Dermis microvascular lymphatic vessel endothelial cell (primary cell): ENCODE measurements at regions not wholly inside any gene's neighbourhood (a gene's known extent, or its start where the extent isn't known, plus 50 kb on each side); places are given as distances from the start of the nearest gene placed in this dataset.

Experiments used
- DNase-seq, 2 donors: peaks; one replicate each; pipeline versions ENCODE4 v3.0.0 to v3.0.0-alpha.2; 2010; ENCODE audit warnings: low read depth in 2 of 2

DNA sequence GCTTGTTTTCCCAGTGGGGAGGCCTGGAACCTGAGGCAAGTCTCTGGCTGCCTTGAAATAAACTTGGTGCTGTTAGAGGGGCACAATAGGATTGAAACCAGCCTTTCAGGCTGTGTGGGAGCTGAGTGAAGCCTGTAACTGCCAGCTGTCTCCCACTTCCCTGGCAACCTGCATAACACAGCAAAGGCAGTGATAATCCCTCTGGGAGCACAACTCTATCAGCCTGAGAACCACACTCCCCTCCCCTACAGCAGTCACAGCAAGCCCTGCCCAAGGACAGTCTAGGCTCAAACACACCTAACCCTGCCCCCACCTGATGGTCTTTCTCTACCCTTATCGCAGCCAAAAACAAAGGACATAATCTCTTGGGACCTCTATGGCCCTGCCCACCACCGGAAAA is 683.8 kb upstream of the ATXN8OS start:
- no peak for DNase-seq

DNA sequence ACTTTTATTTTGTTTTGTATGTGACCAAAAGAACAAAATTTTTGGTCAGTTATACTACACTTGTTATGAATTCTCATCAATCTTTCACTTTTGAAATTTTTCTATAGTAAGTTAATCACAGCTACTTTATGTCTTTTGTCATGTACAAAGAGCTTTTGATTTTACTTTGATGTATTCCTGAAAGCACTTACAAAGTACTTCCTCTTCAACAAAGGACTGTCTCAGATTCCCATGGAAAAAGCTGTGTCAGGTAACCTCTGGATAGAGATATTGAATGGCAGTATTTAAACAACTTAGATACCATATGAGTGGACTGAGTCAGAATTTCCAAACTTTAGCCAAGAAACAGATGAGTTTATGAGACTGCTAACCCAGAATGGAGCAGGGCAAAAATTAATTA is 689.3 kb upstream of the ATXN8OS start:
- DNase-seq = no peak

DNA sequence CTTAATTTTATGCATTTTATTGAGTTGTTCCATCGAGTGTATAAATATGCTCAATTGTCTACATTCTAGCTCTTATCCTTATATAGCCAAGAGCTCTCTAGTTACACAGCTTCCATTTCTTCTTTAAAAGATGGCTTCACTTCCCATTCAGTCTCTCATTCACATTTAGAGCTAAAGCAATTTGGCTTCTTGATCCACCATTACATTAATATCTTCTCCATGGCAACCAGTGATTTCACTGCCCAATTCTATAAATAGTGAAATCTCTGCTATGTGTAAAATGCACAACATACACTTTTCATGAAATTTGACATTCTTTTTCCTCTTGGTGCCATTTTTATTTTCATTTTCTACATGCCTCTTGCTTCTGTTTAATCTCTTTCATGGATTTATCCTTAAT is 696.9 kb upstream of the ATXN8OS start:
- DNase-seq = no peak

DNA sequence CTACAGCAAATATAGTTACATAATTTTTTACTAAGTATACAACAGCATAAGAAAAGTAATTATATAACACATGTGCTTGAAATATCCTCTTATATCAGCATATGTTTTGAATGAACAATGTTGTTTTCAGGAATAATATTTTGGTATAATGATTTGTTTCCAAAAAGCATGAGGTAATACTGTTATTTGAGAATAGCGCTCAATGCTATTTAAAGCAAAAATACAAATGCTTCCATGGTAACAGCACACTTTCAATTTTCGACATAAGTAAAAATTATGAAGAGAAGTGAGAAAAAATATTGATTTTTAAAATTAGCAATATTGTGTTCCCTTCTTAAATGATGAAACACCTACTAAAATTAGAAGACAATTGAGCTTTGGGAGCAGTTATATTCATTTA is 715.9 kb upstream of the ATXN8OS start:
- no peak for DNase-seq

DNA sequence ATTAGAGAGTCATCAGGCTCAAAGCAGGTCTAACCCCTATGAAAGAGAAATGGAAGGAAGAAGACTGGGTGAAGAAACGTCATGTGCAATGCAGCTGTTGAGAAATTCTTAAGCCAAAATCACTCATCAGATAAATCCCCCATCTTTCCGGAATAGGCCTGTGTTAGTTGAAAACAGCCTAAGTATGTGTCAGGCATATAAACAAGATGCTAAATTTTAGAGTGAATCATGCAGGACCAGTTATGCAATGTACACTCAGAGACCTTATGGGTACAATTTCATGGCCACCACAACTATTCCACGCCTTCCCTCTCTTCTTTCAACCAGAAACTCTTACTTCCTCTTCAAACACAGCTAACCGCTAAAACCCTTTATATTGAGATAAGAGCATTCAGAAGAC is 717.7 kb upstream of the ATXN8OS start:
- no peak for DNase-seq

DNA sequence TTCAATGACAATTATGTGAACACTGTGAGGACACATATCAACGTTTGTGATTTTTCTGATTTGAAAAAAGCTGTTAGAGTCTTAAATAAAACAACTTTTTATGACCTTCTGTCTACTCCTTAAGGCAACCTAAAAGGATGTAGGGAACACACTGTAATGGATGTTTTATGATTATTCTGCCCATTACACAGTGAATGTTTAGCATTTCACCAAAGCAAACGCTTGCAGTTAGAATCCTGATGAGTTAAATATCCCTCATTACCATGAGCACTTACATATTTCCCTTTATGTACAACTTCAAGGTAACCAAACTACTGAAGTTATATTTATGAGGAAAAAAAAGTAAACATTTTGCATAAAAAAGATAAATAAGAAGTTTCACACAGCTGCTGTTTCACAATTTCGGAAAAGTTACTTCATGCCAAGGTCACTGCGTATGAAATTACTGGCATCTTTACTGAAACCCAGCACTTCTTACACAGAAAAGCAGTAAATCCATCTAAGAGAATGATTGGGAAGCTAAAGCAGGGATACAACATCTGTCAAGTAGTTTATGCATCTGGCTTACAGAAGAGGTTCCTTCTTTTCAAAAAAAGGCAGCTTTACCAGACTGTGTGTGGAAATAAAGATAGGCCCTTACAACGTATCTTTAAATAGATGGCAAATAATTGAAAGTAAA is 733.7 kb upstream of the ATXN8OS start:
- no peak for DNase-seq

DNA sequence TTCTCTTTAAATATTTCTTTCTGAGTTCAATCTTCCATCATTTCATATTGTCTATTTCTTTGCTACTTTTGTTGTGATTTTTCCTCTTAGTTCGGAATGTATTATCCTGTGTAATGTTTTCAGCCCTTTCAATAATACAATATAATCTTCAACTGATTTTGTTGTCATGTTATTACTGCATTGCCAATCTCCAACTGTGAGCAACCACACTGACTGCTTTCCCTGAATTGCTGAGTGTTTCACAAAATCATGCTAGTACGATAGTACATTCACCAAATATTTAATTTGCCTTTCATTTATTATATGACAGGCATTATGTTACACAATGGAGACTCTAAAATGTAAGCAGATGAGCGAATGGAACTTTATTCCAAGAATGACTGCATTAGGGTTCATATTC is 744.3 kb upstream of the ATXN8OS start:
- no peak for DNase-seq

DNA sequence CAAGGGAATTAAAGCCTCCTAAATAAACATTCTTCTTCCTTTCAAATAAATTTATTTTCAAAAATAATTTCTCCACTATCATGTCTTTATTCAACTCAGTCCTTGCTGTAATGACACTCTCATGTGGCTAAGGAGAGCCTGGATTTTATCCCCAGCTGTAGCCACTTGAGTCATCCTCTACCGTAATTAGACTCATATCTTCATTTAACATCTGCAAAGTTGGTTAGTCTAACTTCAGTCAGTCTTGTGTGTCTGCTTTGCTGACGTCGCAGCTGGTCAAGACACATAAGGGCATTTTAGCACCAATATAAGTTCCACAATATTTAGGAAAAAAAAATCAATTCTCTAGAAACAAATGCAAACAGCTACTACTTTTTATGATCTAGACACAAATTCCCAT is 776.4 kb upstream of the ATXN8OS start:
- DNase-seq = no peak

DNA sequence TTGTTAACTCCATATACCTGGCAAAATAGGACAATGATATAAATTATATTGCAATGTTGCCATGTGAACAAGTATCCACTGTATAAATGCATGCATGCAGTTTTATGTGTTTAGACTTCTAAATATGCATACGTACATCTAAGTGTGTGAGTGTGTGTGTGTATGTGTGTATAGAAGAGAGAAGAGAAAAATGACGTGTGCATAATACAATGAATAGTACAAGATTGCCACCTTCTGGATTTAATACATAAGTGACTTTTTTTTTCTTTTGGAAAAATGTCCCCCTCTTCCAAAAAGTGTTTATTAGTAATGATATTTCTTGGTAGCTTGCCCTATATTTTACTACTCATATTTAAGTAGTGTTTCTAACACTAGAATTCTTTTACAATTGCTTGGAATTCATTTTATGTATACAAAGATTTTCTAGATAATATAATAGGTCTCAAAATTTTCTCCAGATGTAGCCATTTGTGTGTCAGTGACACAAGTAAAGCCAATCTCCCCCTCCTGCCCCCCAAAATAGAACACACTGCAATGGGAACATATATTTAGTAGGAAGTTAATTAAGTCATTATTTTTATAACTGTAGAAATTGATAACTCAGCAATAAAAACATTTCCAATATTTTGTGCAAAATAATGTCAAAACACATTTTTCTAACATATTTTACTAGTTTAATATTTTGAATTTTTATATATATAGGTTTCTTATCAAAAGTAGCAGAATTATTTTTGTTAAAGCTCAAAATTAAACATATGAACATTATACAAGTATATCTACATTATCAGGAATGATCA is 783.3 kb upstream of the ATXN8OS start:
- DNase-seq = peak in 1 of 2 donors; percentile 0

DNA sequence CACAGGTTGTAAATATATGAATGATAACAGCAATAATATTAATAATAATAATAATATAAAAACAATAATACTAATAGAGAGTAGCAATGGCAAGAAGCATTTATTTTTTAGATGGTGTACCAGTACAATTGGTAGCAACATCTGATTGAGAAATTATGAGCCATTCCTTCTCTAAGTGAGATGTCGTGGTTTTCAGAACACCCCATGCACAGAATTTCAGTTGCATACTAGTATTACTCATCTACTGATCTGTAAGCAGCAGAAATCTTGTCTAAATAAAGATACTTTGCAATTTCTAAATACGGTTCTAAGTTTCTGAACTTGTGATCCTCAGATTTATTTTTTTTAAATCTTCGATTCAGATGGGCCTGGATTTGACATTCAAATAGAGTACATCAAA is 788.0 kb upstream of the ATXN8OS start:
- DNase-seq = no peak

DNA sequence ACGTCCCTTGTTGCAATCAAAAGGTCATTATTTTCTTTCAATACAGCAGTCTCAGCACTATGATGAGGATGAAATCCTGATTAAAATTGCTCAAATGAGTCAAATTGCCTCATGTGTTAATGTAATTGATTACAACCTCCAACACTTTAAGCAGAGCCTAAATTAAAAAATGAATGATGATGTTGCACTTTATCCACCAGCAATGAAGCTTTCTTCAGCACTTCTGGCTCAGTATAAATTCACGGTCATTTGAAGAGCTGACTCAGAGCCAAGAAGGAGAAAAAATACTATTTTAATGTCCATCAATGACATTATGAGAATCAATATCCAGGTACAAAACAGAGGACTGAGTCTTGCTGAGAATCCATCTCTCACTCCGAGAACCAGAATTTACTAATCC is 792.6 kb upstream of the ATXN8OS start:
- no peak for DNase-seq

DNA sequence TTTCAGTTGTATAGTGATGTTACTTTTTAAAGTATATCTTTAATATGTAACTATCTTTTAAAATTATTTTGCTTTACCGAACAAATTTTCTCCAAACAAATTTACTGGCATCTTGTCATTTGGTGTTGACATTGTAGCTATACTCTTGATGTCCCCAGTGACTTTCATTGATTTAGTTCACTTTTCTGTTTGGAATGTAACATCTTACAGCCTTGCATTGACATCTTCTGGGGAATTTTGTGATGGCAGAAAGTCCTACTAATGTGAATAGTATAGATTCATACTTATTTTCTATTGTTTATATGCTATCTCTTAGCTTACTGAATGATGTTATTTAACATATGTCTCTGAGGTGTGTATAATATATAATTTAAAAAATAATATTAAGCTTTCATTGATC is 800.9 kb upstream of the ATXN8OS start:
- DNase-seq = no peak

DNA sequence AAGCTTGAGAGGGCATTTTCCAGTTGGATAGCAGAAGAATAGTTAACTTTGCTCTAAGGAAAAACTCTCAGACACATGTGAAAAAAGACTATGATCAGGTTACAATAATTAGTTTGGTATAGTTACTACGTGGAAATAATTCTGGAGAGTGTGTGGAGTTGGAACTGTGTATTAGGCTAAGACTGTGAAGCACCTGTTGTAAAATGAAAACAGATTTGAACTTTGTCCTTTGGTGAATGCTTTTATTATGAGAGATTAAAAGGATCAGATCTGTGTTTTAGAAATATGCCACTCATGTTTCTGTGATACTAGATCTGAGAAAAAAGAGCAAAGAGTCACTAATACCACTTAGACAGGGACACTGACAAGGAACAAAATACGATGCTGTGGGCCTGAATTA is 807.5 kb upstream of the ATXN8OS start:
- no peak for DNase-seq

DNA sequence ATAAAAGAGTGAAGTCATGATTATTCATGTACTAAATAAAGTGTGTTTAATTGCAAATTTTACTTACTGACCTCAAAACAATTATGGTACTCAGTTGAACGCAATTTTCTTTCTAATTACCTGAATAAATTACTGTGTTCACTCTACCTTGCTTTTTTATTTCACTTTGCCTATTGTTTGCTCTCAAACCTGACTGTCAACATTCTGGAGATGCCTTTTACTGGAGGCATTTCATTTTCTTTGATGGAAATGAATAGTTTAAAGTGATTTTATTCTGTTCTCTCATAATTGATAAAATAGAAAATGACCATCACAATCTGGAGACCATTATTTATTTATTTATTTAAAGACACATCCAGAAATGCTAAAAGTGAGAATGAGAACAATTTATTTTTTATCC is 811.5 kb upstream of the ATXN8OS start:
- DNase-seq = no peak

DNA sequence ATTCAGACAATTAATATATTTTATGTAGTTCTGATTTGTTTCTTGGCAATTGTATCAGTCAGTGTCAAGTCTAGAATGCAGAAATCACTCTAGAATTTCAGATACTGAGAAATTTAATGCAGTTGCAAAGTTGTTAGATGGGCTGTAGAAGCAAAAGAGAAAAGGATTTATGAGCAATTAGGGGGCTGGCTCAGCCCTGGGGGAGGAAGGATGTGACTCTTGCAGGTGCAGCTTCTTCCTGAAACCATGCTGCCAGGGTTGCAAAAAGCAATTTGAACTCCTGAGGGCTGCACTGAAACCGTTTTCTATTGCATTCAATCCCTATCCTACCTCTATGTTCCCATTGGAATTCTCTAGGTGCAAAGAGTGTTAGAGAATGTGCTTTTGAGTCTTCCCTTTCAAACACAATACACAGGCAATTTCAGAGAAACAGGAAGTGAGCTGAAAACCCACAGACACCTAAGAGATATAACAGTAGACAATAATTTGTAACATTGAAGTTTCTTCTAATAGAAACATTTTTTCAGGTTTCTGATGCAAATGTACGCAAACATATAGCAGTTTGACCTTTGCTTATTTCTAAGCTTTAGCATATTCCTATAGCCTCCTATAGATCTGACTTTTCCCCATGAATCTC is 814.7 kb upstream of the ATXN8OS start:
- no peak for DNase-seq

DNA sequence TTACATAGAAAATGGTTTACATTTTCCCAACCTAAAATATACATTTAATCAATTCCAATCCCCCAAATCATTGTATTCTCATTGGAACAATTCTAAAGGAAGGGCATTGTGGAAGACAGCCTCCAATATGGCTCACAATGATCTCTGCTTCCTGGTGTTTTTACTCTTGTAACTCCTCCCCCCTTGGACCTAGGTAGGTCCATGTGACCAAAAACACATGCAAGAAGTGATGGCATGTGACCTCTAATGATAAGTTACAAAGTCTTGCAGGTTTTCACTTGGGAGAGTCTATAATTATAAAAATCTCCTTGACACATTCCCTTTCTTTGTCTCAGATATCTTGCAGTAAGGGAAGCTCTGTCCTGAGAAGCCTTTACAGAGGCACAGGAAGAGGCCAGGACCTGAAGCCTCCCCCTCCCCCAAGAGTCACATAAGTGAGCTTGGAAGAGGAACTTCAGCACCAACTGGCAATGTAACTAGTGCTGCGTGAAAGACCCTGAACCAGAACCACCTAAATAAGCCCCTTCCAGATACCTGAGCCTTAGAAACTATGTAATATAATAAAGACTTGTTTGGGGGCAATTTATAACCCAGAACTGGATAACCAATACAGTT is 816.2 kb upstream of the ATXN8OS start:
- no peak for DNase-seq

DNA sequence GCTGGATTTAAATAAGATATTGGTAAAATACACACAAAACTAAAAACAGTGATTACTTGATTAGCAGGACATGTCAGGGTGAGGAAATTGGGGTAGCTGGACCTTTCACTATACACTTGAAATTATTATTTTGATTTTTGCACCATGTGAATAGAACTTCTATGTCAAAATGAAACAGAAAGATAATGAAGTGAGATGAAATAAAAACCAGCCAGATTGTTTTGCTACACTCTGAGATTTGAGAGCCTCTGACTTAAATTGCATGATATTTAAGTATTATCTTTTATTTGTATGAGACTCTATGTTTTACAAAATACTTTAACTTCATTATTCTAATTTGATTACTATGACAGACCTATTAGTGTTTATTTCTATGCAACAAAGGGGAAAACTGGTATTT is 819.6 kb upstream of the ATXN8OS start:
- DNase-seq = no peak

DNA sequence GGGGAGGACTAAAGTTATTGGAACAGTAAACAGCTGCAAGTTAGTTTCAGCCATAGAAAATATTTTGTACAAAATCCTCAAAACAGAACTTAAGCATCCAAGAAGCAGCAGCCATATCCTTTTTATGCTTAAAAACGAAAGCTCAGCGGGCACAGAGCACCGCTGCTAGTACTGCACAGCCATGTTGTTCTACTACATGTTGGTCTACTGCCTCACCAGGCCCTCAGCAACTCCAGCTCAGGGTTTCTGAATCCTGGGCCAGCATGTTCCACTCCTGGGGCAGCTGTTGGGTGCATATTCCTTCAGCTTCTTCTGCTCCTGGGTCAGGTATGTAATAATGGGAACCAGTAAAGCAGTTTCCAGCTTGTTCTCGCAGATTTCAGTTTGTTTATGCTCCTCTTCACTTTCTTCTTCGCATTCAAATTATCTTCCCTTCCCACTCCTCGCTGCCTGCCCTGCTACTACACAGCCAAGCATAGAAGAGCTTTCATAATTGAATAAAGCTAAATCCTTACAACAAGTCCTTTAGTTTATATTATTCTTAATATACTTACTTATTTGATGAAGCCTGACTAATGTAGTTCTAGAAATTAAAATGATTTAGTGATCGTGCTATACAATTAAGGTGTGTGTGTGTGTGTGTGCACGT is 820.5 kb upstream of the ATXN8OS start:
- no peak for DNase-seq

DNA sequence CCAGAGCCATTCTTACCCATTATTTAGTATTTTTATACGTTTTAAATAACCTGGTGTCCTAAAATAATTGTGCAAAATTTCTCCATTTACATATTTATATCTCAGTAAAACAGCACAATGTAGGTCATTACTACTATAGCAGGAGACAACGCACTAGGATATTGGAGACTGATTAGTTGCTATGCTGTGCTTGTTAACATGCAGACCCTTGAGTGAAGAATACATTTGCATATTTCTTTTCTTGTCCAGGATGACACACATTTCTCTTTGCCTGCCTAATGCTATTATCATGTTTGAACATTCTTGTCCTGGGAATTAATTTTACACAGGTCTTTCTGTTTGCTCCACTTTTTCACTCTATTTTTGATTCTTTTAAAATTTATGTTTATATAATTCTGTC is 823.8 kb upstream of the ATXN8OS start:
- DNase-seq = no peak

DNA sequence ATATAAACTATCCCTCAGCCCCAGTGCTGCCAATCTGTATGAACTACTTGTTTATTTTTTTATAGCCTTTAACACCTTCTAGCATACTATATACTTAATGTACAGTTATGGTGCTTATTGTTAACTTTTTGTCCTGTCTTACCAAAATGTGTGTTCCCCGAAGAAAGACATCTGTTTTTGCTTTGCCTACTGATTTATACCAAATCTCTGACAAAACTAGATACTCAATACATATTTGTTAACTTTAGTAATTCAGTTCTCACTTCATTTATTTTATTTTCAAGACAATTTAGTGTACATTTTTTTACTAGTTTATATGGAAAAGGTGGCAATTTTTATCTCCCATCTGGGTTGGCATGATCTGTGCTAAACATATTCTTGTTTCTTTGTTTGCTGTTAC is 824.3 kb upstream of the ATXN8OS start:
- no peak for DNase-seq

DNA sequence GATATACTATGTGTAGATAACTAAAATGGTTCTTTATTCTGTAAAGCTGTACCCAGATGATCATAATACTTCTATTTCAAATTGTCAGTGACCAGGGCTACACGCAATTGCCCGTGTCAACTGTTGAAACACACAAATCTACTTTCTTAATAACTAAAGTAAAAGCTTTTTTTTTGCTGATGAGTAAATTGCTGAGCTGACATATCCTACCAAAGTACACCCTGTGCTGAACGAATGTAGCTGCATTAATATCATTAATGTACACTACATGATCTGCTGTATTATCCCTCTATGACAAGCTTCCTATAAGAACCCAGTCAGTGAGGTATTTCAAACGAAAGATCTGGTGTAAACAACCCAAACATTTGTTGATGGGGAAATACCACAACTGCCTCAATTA is 827.2 kb upstream of the ATXN8OS start:
- no peak for DNase-seq

DNA sequence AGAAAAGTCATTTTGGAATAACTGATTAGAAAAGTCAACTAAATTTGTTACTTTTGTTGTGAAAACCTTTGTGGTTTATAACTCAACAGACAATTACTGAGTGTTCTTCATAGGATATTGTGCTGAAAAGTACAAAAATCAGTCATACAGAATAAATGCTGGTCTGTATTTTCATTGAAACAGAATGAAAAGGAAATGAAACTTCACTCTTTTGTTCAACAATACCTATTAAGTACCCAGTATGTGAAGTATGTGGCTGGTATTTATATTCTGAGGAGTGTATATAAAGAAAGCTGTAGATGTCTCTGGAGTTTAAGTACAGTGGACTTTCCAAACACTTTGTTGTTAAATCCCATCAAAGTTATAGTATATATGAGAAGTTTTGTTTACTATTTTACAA is 828.4 kb upstream of the ATXN8OS start:
- no peak for DNase-seq
